MCF 10A (cell line): ENCODE measurements at regions not wholly inside any gene's neighbourhood (a gene's known extent, or its start where the extent isn't known, plus 50 kb on each side); places are given as distances from the start of the nearest gene placed in this dataset.

Experiments used
- BruUV-seq: library from RNA; stranded (reverse); fragments of 400-500 nt; replicated peaks from 2 replicates; lab custom pipeline; 2021; lab: Mats Ljungman, UMichigan
- CTCF ChIA-PET: fragments of 300-600 bp; sonication (Branson Sonifier 250); formaldehyde crosslinking; extraction: SDS; loops from one replicate; lab custom pipeline; 2021; ENCODE audit warnings: antibody characterized with exemption, inconsistent platforms; lab: Yijun Ruan, JAX
- POLR2A ChIA-PET: fragments of 300-600, 350-650 bp; sonication (Branson Sonifier 250); formaldehyde crosslinking; extraction: SDS; loops from one replicate; lab custom pipeline; 2020; ENCODE audit warnings: antibody characterized with exemption, inconsistent platforms; lab: Yijun Ruan, JAX
- DNase-seq: peaks from one replicate; pipeline ENCODE4 v3.0.0-alpha.2; 2018; ENCODE audit not compliant: unreplicated experiment
- H3K27ac Mint-ChIP-seq: one replicate; pipeline ENCODE4 v1.8.0; 2022; ENCODE audit warnings: mild to moderate bottlenecking, low read depth, mixed read lengths; ENCODE audit not compliant: unreplicated experiment
- H3K27me3 Mint-ChIP-seq: one replicate; pipeline ENCODE4 v1.8.0; 2022; ENCODE audit warnings: mixed read lengths; ENCODE audit not compliant: insufficient read depth, unreplicated experiment
- H3K36me3 Mint-ChIP-seq: one replicate; pipeline ENCODE4 v1.8.0; 2022; ENCODE audit warnings: mild to moderate bottlenecking, moderate library complexity, mixed read lengths; ENCODE audit not compliant: insufficient read depth, unreplicated experiment
- H3K4me1 Mint-ChIP-seq: one replicate; pipeline ENCODE4 v1.8.0; 2022; ENCODE audit warnings: mixed read lengths; ENCODE audit not compliant: insufficient read depth, unreplicated experiment
- H3K4me3 Mint-ChIP-seq: one replicate; pipeline ENCODE4 v1.8.0; 2022; ENCODE audit warnings: mild to moderate bottlenecking, moderate library complexity, mixed read lengths; ENCODE audit not compliant: unreplicated experiment
- H3K9me3 Mint-ChIP-seq: one replicate; pipeline ENCODE4 v1.8.0; 2022; ENCODE audit warnings: mixed read lengths; ENCODE audit not compliant: unreplicated experiment
- intact Hi-C: fragments of 100-400 bp; cut with micrococcal nuclease; formaldehyde crosslinking; loops from 2 replicates; pipeline ENCODE4 v1.14.1; 2022
- TF ChIP-seq, protein P1 (sequence below): fragments of 200-600 bp; IDR thresholded peaks from one replicate; pipeline ENCODE4 v1.8.0; 2022; ENCODE audit warnings: antibody characterized with exemption, mild to moderate bottlenecking; ENCODE audit not compliant: unreplicated experiment

DNA sequence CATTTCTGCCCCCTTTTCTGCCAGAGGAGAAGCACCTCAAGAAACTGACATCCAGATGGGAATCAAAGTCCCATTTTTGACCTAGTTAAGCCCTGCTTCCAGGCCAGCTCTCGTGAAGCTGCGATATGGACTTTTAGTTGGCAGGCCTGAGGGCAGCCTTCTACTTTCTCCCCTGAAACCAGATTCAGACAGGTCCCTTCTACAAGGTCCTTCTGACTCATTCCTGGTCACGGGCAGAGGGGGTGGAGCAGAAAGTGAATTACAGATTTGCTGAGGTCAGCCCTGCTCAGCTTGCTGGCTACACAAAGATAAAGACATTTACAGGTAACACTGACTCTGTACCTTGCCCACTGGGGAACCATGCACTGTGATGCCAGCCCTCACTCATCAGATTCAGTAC lies 52.8 kb upstream of the TUT7 start:
- H3K9me3 Mint-ChIP-seq: no peaks in the 10 kb centered on the region
- POLR2A ChIA-PET: interaction anchor here (0.6 to 10.9 kb wide), 20 partner anchors 10 to 1256 kb away, joined by 3 to 481 read pairs (median 6); partner anchors contain the start of genes ISCA1 and TUT7
- peak; percentile 78 for DNase-seq

DNA sequence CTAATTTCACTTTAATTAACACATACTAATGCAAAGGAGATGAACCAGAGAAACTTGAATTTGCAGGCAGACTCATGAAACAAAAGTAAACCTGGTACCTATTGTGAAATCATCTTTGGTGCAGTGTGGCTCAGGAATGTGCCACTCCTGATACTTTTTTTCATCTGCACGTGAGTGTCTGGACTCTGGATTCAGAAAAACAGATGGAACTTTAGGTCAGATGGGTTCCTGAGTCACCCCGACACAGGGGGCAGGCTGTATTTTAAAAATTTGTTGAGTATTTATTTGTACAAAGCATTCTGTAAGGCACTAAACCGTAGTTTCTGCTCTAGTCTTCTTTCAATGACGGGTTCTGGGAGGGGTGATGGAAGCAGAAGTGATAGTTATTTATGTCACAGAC lies 52.2 kb upstream of the TUT7 start:
- ChIA-PET CTCF (interaction anchor here (0.8 to 3.1 kb wide), 7 partner anchors 8 to 919 kb away, joined by 3 to 16 read pairs (median 4); no protein-coding TSS in a partner anchor), POLR2A (interaction anchor here (0.6 to 10.9 kb wide), 27 partner anchors 8 to 976 kb away, joined by 3 to 481 read pairs (median 5); partner anchors contain the start of genes GOLM1, ISCA1 and TUT7)
- peak overlapping the region; percentile 95 for H3K27ac Mint-ChIP-seq
- H3K9me3 Mint-ChIP-seq: no peaks in the 10 kb centered on the region
- no peaks in the 10 kb centered on the region for H3K27me3 Mint-ChIP-seq
- DNase-seq: peak; percentile 80
- peaks cover 49% of the 10 kb centered on the region for H3K4me1 Mint-ChIP-seq
- H3K4me3 Mint-ChIP-seq: peak overlapping the region; percentile 60
- TF ChIP-seq, protein P1, sequence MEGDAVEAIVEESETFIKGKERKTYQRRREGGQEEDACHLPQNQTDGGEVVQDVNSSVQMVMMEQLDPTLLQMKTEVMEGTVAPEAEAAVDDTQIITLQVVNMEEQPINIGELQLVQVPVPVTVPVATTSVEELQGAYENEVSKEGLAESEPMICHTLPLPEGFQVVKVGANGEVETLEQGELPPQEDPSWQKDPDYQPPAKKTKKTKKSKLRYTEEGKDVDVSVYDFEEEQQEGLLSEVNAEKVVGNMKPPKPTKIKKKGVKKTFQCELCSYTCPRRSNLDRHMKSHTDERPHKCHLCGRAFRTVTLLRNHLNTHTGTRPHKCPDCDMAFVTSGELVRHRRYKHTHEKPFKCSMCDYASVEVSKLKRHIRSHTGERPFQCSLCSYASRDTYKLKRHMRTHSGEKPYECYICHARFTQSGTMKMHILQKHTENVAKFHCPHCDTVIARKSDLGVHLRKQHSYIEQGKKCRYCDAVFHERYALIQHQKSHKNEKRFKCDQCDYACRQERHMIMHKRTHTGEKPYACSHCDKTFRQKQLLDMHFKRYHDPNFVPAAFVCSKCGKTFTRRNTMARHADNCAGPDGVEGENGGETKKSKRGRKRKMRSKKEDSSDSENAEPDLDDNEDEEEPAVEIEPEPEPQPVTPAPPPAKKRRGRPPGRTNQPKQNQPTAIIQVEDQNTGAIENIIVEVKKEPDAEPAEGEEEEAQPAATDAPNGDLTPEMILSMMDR: no peak
- peaks cover 9% of the 10 kb centered on the region for H3K36me3 Mint-ChIP-seq
- intact Hi-C loops: loop anchor here (1.0 to 5.0 kb wide), 3 partner anchors 39 to 124 kb away; partner anchors contain the start of genes ISCA1 and TUT7
- no TSS peak for BruUV-seq

More for the DNA sequence above, 52.8 kb upstream of the TUT7 start:
- TF ChIP-seq, protein P1: no peak
- no TSS peak for BruUV-seq
- peaks cover 9% of the 10 kb centered on the region for H3K36me3 Mint-ChIP-seq
- intact Hi-C loops: loop anchor here (5.0 kb wide), 2 partner anchors 40 to 125 kb away; partner anchors contain the start of gene ISCA1
- peaks cover 49% of the 10 kb centered on the region for H3K4me1 Mint-ChIP-seq
- no peaks in the 10 kb centered on the region for H3K27me3 Mint-ChIP-seq
- H3K4me3 Mint-ChIP-seq: peak overlapping the region; percentile 60
- peak overlapping the region; percentile 95 for H3K27ac Mint-ChIP-seq
- CTCF ChIA-PET: interaction anchor here (0.6 to 3.1 kb wide), 4 partner anchors 38 to 536 kb away, joined by 3 to 16 read pairs (median 6); no protein-coding TSS in a partner anchor

GRCh38 chr9:86405926-86406325 lies 51.7 kb upstream of the TUT7 start:
- BruUV-seq: no TSS peak
- POLR2A ChIA-PET: interaction anchor here (0.6 to 10.9 kb wide), 26 partner anchors 8 to 977 kb away, joined by 3 to 481 read pairs (median 5); partner anchors contain the start of genes GOLM1, ISCA1 and TUT7
- no peaks in the 10 kb centered on the region for H3K9me3 Mint-ChIP-seq
- intact Hi-C loops: loop anchor here (1.0 to 5.0 kb wide), 3 partner anchors 39 to 124 kb away; partner anchors contain the start of genes ISCA1 and TUT7
- TF ChIP-seq, protein P1: no peak
- H3K36me3 Mint-ChIP-seq: peaks cover 9% of the 10 kb centered on the region
- CTCF ChIA-PET: interaction anchor here (0.8 to 3.1 kb wide), 9 partner anchors 8 to 919 kb away, joined by 3 to 16 read pairs (median 4); no protein-coding TSS in a partner anchor
- peak overlapping the region; percentile 60 for H3K4me3 Mint-ChIP-seq
- peaks cover 49% of the 10 kb centered on the region for H3K4me1 Mint-ChIP-seq
- no peaks in the 10 kb centered on the region for H3K27me3 Mint-ChIP-seq
- DNase-seq: peak; percentile 86
- H3K27ac Mint-ChIP-seq: peak overlapping the region; percentile 95

- peak overlapping the region; percentile 60 for H3K4me3 Mint-ChIP-seq
- TF ChIP-seq, protein P1: no peak
- no peaks in the 10 kb centered on the region for H3K27me3 Mint-ChIP-seq
- no peaks in the 10 kb centered on the region for H3K9me3 Mint-ChIP-seq
- peak overlapping the region; percentile 95 for H3K27ac Mint-ChIP-seq
- ChIA-PET POLR2A (interaction anchor here (0.7 to 10.9 kb wide), 15 partner anchors 8 to 978 kb away, joined by 3 to 481 read pairs (median 8); partner anchors contain the start of genes GOLM1, ISCA1 and TUT7), CTCF (interaction anchor here (0.5 to 3.1 kb wide), 10 partner anchors 9 to 583 kb away, joined by 3 to 16 read pairs (median 4); no protein-coding TSS in a partner anchor)
- no peak for DNase-seq
- H3K4me1 Mint-ChIP-seq: peaks cover 49% of the 10 kb centered on the region
- intact Hi-C loops: loop anchor here (5.0 kb wide), 2 partner anchors 38 to 123 kb away; partner anchors contain the start of gene ISCA1
- BruUV-seq: no TSS peak
- H3K36me3 Mint-ChIP-seq: peaks cover 9% of the 10 kb centered on the region
These were observed 50.9 kb upstream of the TUT7 start for GRCh38 chr9:86405086-86405491.
